Endothelial cell of umbilical vein (primary cell): ENCODE measurements at regions not wholly inside any gene's neighbourhood (a gene's known extent, or its start where the extent isn't known, plus 50 kb on each side); places are given as distances from the start of the nearest gene placed in this dataset.

ENCODE experiments used
- CTCF ChIP-seq, 2 donors: IDR thresholded peaks; 1 replicate in 1 of 2; 2 replicates in 1 of 2; pipeline ENCODE4 v1.5.1; 2011; ENCODE audit warnings: low read length in 2 of 2, mild to moderate bottlenecking in 2 of 2, moderate library complexity in 2 of 2, control low read depth in 1 of 2, inconsistent platforms in 1 of 2, low read depth in 1 of 2; ENCODE audit not compliant: insufficient read depth in 1 of 2; ENCODE audit errors: extremely low read depth in 1 of 2
- EZH2 ChIP-seq: IDR thresholded peaks from 2 replicates; pipeline ENCODE4 v1.6.1; 2012; ENCODE audit warnings: borderline replicate concordance, low read depth, mild to moderate bottlenecking, moderate library complexity, low read length, inconsistent platforms; ENCODE audit not compliant: severe bottlenecking
- MAX ChIP-seq: IDR thresholded peaks from 2 replicates; pipeline ENCODE4 v1.6.1; 2011; ENCODE audit not compliant: insufficient read depth, insufficient read length
- MYC ChIP-seq: IDR thresholded peaks from one replicate; pipeline ENCODE4 v1.6.1; 2011; ENCODE audit warnings: mild to moderate bottlenecking, low read depth, low read length
- POLR2A ChIP-seq: IDR thresholded peaks from 2 replicates; pipeline ENCODE4 v1.6.1; 2012; ENCODE audit warnings: low read depth, mild to moderate bottlenecking, control low read depth, low read length
- POLR2AphosphoS5 ChIP-seq: IDR thresholded peaks from 2 replicates; pipeline ENCODE4 v1.6.1; 2012; ENCODE audit warnings: low read depth, mild to moderate bottlenecking, control low read depth, low read length, moderate library complexity; ENCODE audit not compliant: insufficient read depth

- TF ChIP-seq CTCF (IDR thresholded peaks at IDR 0.05; ENCODE audit: extremely low read depth in 1 of 2, insufficient read depth in 1 of 2, low read depth in 1 of 2, low read length in 2 of 2) = no peak
- no peak for TF ChIP-seq POLR2A
- no peak for TF ChIP-seq MYC
- TF ChIP-seq MAX = no peak
- TF ChIP-seq POLR2AphosphoS5 = no peak
- no peak for TF ChIP-seq EZH2
Observed at GRCh38 chr11:27214713-27215112, 148.3 kb downstream of the CCDC34 start.
